Endothelial cell (in vitro differentiated cells): ENCODE measurements at regions not wholly inside any gene's neighbourhood (a gene's known extent, or its start where the extent isn't known, plus 50 kb on each side); places are given as distances from the start of the nearest gene placed in this dataset.

Experiments
- DNase-seq: peaks from one replicate; pipeline ENCODE4 v3.0.0; 2021; ENCODE audit warnings: low spot score
- H3K27ac Mint-ChIP-seq: one replicate; pipeline ENCODE4 v1.8.0; 2021; ENCODE audit warnings: mixed read lengths, inconsistent platforms; ENCODE audit not compliant: unreplicated experiment
- H3K27me3 Mint-ChIP-seq: one replicate; pipeline ENCODE4 v1.8.0; 2021; ENCODE audit warnings: mild to moderate bottlenecking, moderate library complexity, mixed read lengths, inconsistent platforms; ENCODE audit not compliant: unreplicated experiment
- H3K36me3 Mint-ChIP-seq: one replicate; pipeline ENCODE4 v1.8.0; 2021; ENCODE audit warnings: mild to moderate bottlenecking, low read depth, mixed read lengths, inconsistent platforms; ENCODE audit not compliant: unreplicated experiment
- H3K4me1 Mint-ChIP-seq: one replicate; pipeline ENCODE4 v1.8.0; 2021; ENCODE audit warnings: mild to moderate bottlenecking, mixed read lengths, inconsistent platforms; ENCODE audit not compliant: unreplicated experiment
- H3K4me3 Mint-ChIP-seq: one replicate; pipeline ENCODE4 v1.8.0; 2021; ENCODE audit warnings: mild to moderate bottlenecking, mixed read lengths, inconsistent platforms; ENCODE audit not compliant: unreplicated experiment
- H3K9me3 Mint-ChIP-seq: one replicate; pipeline ENCODE4 v1.8.0; 2021; ENCODE audit warnings: mixed read lengths, inconsistent platforms; ENCODE audit not compliant: unreplicated experiment
- CTCF ChIP-seq: fragments of 200-600 bp; sonication (generic); IDR thresholded peaks from one replicate; pipeline ENCODE4 v1.5.0; 2021; ENCODE audit warnings: antibody characterized with exemption; ENCODE audit not compliant: unreplicated experiment

GRCh38 chr7:131948434-131949053 lies 392.1 kb upstream of the PODXL start:
- no peaks in the 10 kb centered on the region for H3K36me3 Mint-ChIP-seq
- no peak overlapping the region for H3K4me3 Mint-ChIP-seq
- H3K27ac Mint-ChIP-seq, result no peak overlapping the region
- no peak for TF ChIP-seq CTCF
- H3K9me3 Mint-ChIP-seq, result no peaks in the 10 kb centered on the region
- H3K4me1 Mint-ChIP-seq, result no peaks in the 10 kb centered on the region
- no peak for DNase-seq
- peaks cover 3% of the 10 kb centered on the region for H3K27me3 Mint-ChIP-seq

GRCh38 chr7:131947661-131948060 lies 391.2 kb upstream of the PODXL start:
- H3K4me3 Mint-ChIP-seq, result no peak overlapping the region
- no peaks in the 10 kb centered on the region for H3K4me1 Mint-ChIP-seq
- peaks cover 3% of the 10 kb centered on the region for H3K27me3 Mint-ChIP-seq
- H3K27ac Mint-ChIP-seq, result no peak overlapping the region
- no peak for DNase-seq
- no peaks in the 10 kb centered on the region for H3K36me3 Mint-ChIP-seq
- no peak for TF ChIP-seq CTCF
- no peaks in the 10 kb centered on the region for H3K9me3 Mint-ChIP-seq

DNA sequence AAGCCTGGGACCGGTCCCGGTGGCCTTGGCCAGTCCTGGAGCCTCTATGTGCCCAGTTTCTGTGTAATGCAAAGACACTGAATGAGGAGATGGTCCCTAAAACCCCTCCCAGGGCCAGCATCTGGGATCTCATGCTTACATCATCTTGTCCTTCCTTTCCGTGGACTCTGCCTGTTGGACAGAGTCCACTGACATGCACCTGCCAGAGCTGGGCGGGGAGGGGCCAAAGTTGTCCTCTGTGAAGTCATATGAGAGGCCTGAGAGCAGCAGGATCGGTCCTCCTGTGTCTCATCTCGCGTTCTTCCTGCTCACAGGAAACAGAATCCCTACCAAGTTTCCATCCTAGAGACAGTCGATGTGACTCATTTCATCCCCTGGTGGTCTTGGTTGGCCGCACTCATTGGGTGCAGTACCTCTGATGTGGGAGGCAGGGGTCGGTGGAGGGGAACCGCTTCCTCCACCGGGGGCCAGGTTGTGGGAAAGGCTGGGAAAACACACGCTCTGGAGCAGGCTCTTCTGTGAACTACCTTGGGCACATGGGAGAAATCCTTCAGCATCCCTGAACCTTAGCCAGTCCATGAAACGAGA lies 389.6 kb upstream of the PODXL start:
- H3K9me3 Mint-ChIP-seq, result no peaks in the 10 kb centered on the region
- H3K4me1 Mint-ChIP-seq, result no peaks in the 10 kb centered on the region
- no peak overlapping the region for H3K27ac Mint-ChIP-seq
- DNase-seq, result no peak
- H3K27me3 Mint-ChIP-seq, result peaks cover 3% of the 10 kb centered on the region
- H3K4me3 Mint-ChIP-seq, result no peak overlapping the region
- TF ChIP-seq CTCF, result no peak
- H3K36me3 Mint-ChIP-seq, result no peaks in the 10 kb centered on the region

- DNase-seq, result peak; percentile 82
- Mint-ChIP-seq H3K9me3 (no peaks in the 10 kb centered on the region), H3K36me3 (no peaks in the 10 kb centered on the region), H3K27me3 (peaks cover 1% of the 10 kb centered on the region), H3K27ac (no peak overlapping the region), H3K4me3 (no peak overlapping the region), H3K4me1 (no peaks in the 10 kb centered on the region)
- peak; percentile 81 for TF ChIP-seq CTCF
Measured at GRCh38 chr7:131945313-131945911, 389.0 kb upstream of the PODXL start.

- Mint-ChIP-seq H3K27me3 (peaks cover 1% of the 10 kb centered on the region), H3K4me1 (no peaks in the 10 kb centered on the region), H3K4me3 (no peak overlapping the region), H3K36me3 (no peaks in the 10 kb centered on the region), H3K27ac (no peak overlapping the region), H3K9me3 (no peaks in the 10 kb centered on the region)
- TF ChIP-seq CTCF, result no peak
- no peak for DNase-seq
Measured at GRCh38 chr7:131944556-131945069, 388.2 kb upstream of the PODXL start.
